ENCODE measurements at regions not wholly inside any gene's neighbourhood (a gene's known extent, or its start where the extent isn't known, plus 50 kb on each side); places are given as distances from the start of the nearest gene placed in this dataset.
A peak's percentile ranks its signal among the peaks of the same experiment; 100 is the strongest.
"Not testable (repeated sequence)": the region's sequence is repeated elsewhere in the genome, so short reads cannot be mapped to it uniquely, and the experiment has no call there.

- DNase-seq, result no peak
- no peak for TF ChIP-seq CTCF (IDR thresholded peaks at IDR 0.05; ENCODE audit: borderline replicate concordance, extremely low read depth, low read length, poor library complexity, severe bottlenecking)
- Histone ChIP-seq H3K27ac (ENCODE audit: low read length) (no peak overlapping the region), H3K9ac (ENCODE audit: low read depth, low read length) (no peak overlapping the region), H3K9me3 (ENCODE audit: insufficient read depth, low read length, severe bottlenecking) (no peaks in the 10 kb centered on the region), H3K4me3 (ENCODE audit: low read depth in 1 of 2, low read length in 2 of 2) (no peak overlapping the region), H2AFZ (ENCODE audit: low read depth, low read length) (no peak overlapping the region), H4K20me1 (ENCODE audit: insufficient read depth, low read length) (no peaks in the 10 kb centered on the region), H3K79me2 (ENCODE audit: insufficient read depth, low read length) (no peaks in the 10 kb centered on the region), H3K27me3 (ENCODE audit: insufficient read depth, low read length, poor library complexity) (no peaks in the 10 kb centered on the region), H3K4me2 (ENCODE audit: insufficient read depth, low read length) (no peak overlapping the region), H3K4me1 (ENCODE audit: insufficient read depth, low read length) (0 out of 2 replicates have a peak, but pooled peaks cover 2% of the 10 kb centered on the region), H3K36me3 (ENCODE audit: insufficient read depth, low read length) (no peaks in the 10 kb centered on the region)
- no peak for ATAC-seq (ENCODE audit: insufficient read depth, low read depth)
Measured at GRCh38 chr17:77064598-77064997, 76.2 kb upstream of the SEC14L1 start.

GRCh38 chr17:77066165-77066564 lies 74.6 kb upstream of the SEC14L1 start:
- Histone ChIP-seq H3K79me2 (ENCODE audit: insufficient read depth, low read length) (no peaks in the 10 kb centered on the region), H3K27me3 (ENCODE audit: insufficient read depth, low read length, poor library complexity) (no peaks in the 10 kb centered on the region), H3K9me3 (ENCODE audit: insufficient read depth, low read length, severe bottlenecking) (no peaks in the 10 kb centered on the region), H3K4me1 (ENCODE audit: insufficient read depth, low read length) (0 out of 2 replicates have a peak, but pooled peaks cover 2% of the 10 kb centered on the region), H2AFZ (ENCODE audit: low read depth, low read length) (no peak overlapping the region), H3K9ac (ENCODE audit: low read depth, low read length) (no peak overlapping the region), H3K4me2 (ENCODE audit: insufficient read depth, low read length) (no peak overlapping the region), H4K20me1 (ENCODE audit: insufficient read depth, low read length) (no peaks in the 10 kb centered on the region), H3K36me3 (ENCODE audit: insufficient read depth, low read length) (no peaks in the 10 kb centered on the region), H3K4me3 (ENCODE audit: low read depth in 1 of 2, low read length in 2 of 2) (no peak overlapping the region), H3K27ac (ENCODE audit: low read length) (no peak overlapping the region)
- TF ChIP-seq EZH2 (IDR thresholded peaks at IDR 0.05; ENCODE audit: borderline replicate concordance, low read depth, low read length, severe bottlenecking), result no peak
- TF ChIP-seq CTCF (IDR thresholded peaks at IDR 0.05; ENCODE audit: borderline replicate concordance, extremely low read depth, low read length, poor library complexity, severe bottlenecking), result no peak
- ATAC-seq (ENCODE audit: insufficient read depth, low read depth) (no peak), DNase-seq (no peak)

GRCh38 chr17:77066726-77067409 lies 73.9 kb upstream of the SEC14L1 start:
- not testable (repeated sequence) for H3K79me2 ChIP-seq (ENCODE audit: insufficient read depth, low read length); H4K20me1 ChIP-seq (ENCODE audit: insufficient read depth, low read length); H3K4me2 ChIP-seq (ENCODE audit: insufficient read depth, low read length); H3K4me3 ChIP-seq (ENCODE audit: low read depth in 1 of 2, low read length in 2 of 2); H3K9me3 ChIP-seq (ENCODE audit: insufficient read depth, low read length, severe bottlenecking); H3K4me1 ChIP-seq (ENCODE audit: insufficient read depth, low read length); H2AFZ ChIP-seq (ENCODE audit: low read depth, low read length); H3K9ac ChIP-seq (ENCODE audit: low read depth, low read length); H3K27me3 ChIP-seq (ENCODE audit: insufficient read depth, low read length, poor library complexity); H3K27ac ChIP-seq (ENCODE audit: low read length); H3K36me3 ChIP-seq (ENCODE audit: insufficient read depth, low read length)
- ATAC-seq (ENCODE audit: insufficient read depth, low read depth) (peak; percentile 89), DNase-seq (peak; percentile 64)
- peak; percentile 90 for TF ChIP-seq CTCF (IDR thresholded peaks at IDR 0.05; ENCODE audit: borderline replicate concordance, extremely low read depth, low read length, poor library complexity, severe bottlenecking)

GRCh38 chr17:77068915-77069314 lies 71.9 kb upstream of the SEC14L1 start:
- no peak for DNase-seq
- H3K27ac ChIP-seq (ENCODE audit: low read length), result no peak overlapping the region
- no peak overlapping the region for H3K4me2 ChIP-seq (ENCODE audit: insufficient read depth, low read length)
- no peak overlapping the region for H3K4me3 ChIP-seq (ENCODE audit: low read depth in 1 of 2, low read length in 2 of 2)
- TF ChIP-seq CTCF (IDR thresholded peaks at IDR 0.05; ENCODE audit: borderline replicate concordance, extremely low read depth, low read length, poor library complexity, severe bottlenecking), result no peak
- TF ChIP-seq EZH2 (IDR thresholded peaks at IDR 0.05; ENCODE audit: borderline replicate concordance, low read depth, low read length, severe bottlenecking), result no peak
- H2AFZ ChIP-seq (ENCODE audit: low read depth, low read length), result no peak overlapping the region
- H3K9me3 ChIP-seq (ENCODE audit: insufficient read depth, low read length, severe bottlenecking), result no peaks in the 10 kb centered on the region
- no peak overlapping the region for H3K9ac ChIP-seq (ENCODE audit: low read depth, low read length)
- no peaks in the 10 kb centered on the region for H4K20me1 ChIP-seq (ENCODE audit: insufficient read depth, low read length)
- 0 out of 2 replicates have a peak, but pooled peaks cover 2% of the 10 kb centered on the region for H3K4me1 ChIP-seq (ENCODE audit: insufficient read depth, low read length)
- H3K36me3 ChIP-seq (ENCODE audit: insufficient read depth, low read length), result no peaks in the 10 kb centered on the region
- no peak for ATAC-seq (ENCODE audit: insufficient read depth, low read depth)
- no peaks in the 10 kb centered on the region for H3K79me2 ChIP-seq (ENCODE audit: insufficient read depth, low read length)
- no peaks in the 10 kb centered on the region for H3K27me3 ChIP-seq (ENCODE audit: insufficient read depth, low read length, poor library complexity)
